Esophagus squamous epithelium (tissue), 5 donors: ENCODE measurements at regions not wholly inside any gene's neighbourhood (a gene's known extent, or its start where the extent isn't known, plus 50 kb on each side); places are given as distances from the start of the nearest gene placed in this dataset.

Experiments used
- DNase-seq: peaks from one replicate; lab custom pipeline; 2025; lab: John Stamatoyannopoulos, UW
- H3K27ac ChIP-seq, 4 donors: fragments of 200-600 bp; sonication (generic); one replicate each; pipeline ENCODE4 v1.5.1; 2016 to 2019; ENCODE audit warnings: mild to moderate bottlenecking in 1 of 4
- H3K27me3 ChIP-seq, 4 donors: fragments of 200-600 bp; sonication (generic); 1 replicate in 3 of 4; 2 replicates in 1 of 4; pipeline versions ENCODE4 v1.5.1 to v1.6.0; 2017 to 2021; ENCODE audit warnings: antibody characterized with exemption in 1 of 4
- H3K36me3 ChIP-seq, 3 donors: fragments of 200-600 bp; sonication (generic); one replicate each; pipeline ENCODE4 v1.5.1; 2016 to 2019
- H3K4me1 ChIP-seq, 3 donors: fragments of 200-600 bp; sonication (generic); one replicate each; pipeline ENCODE4 v1.5.1; 2017 to 2019
- H3K4me3 ChIP-seq, 4 donors: fragments of 200-600 bp; sonication (generic); 1 replicate in 3 of 4; 2 replicates in 1 of 4; pipeline ENCODE4 v1.5.1; 2016 to 2019; ENCODE audit warnings: mild to moderate bottlenecking in 2 of 4, moderate library complexity in 1 of 4
- H3K9me3 ChIP-seq, 3 donors: fragments of 200-600 bp; sonication (generic); one replicate each; pipeline ENCODE4 v1.5.1; 2016 to 2019
- POLR2A ChIP-seq, 4 donors: fragments of 450-650 bp; IDR thresholded peaks; one replicate each; pipeline ENCODE4 v1.6.1; 2017; ENCODE audit warnings: antibody characterized with exemption in 4 of 4, mild to moderate bottlenecking in 4 of 4, moderate library complexity in 3 of 4
- WGBS, 2 donors: methylation state at CpG; one replicate each; pipeline ENCODE4 v1.1.5; 2018; 5-methylcytosine and 5-hydroxymethylcytosine counted together
- intact Hi-C: fragments of 100-400 bp; cut with DNase I; formaldehyde crosslinking; loops from one replicate; pipeline ENCODE4 v1.15.0; 2022
- TF ChIP-seq, protein P1 (sequence below), 6 experiments: fragments of 450-650 bp in 4 of 6; fragments of 200-600 bp in 2 of 6; sonication (generic) in 2 of 6; IDR thresholded peaks; one replicate each; pipeline ENCODE4 v1.5.1; 2016 to 2019; ENCODE audit warnings: antibody characterized with exemption in 6 of 6, mild to moderate bottlenecking in 4 of 6, moderate library complexity in 4 of 6
- donor health status: DM: yes; HTN: yes; CAD: no.

- Histone ChIP-seq H3K4me3 (no peak overlapping the region), H3K27ac (no peak overlapping the region), H3K4me1 (no peaks in the 10 kb centered on the region), H3K36me3 (no peaks in the 10 kb centered on the region), H3K9me3 (no peaks in the 10 kb centered on the region), H3K27me3 (no peaks in the 10 kb centered on the region)
- TF ChIP-seq, protein P1, sequence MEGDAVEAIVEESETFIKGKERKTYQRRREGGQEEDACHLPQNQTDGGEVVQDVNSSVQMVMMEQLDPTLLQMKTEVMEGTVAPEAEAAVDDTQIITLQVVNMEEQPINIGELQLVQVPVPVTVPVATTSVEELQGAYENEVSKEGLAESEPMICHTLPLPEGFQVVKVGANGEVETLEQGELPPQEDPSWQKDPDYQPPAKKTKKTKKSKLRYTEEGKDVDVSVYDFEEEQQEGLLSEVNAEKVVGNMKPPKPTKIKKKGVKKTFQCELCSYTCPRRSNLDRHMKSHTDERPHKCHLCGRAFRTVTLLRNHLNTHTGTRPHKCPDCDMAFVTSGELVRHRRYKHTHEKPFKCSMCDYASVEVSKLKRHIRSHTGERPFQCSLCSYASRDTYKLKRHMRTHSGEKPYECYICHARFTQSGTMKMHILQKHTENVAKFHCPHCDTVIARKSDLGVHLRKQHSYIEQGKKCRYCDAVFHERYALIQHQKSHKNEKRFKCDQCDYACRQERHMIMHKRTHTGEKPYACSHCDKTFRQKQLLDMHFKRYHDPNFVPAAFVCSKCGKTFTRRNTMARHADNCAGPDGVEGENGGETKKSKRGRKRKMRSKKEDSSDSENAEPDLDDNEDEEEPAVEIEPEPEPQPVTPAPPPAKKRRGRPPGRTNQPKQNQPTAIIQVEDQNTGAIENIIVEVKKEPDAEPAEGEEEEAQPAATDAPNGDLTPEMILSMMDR (IDR thresholded peaks at IDR 0.05), result no peak
- no peak for TF ChIP-seq POLR2A (IDR thresholded peaks at IDR 0.05)
- 81 to 88% methylated on average over 5 of the region's 5 CpGs for WGBS, 2 donors
- intact Hi-C loops, result no loop called here
- DNase-seq, result no peak
These were observed 764.7 kb upstream of the FRG1 start for GRCh38 chr4:189176002-189176401.

- Histone ChIP-seq H3K4me3 (no peak overlapping the region), H3K27ac (no peak overlapping the region), H3K4me1 (no peaks in the 10 kb centered on the region), H3K27me3 (peaks cover 0 to 4% (median 0%) of the 10 kb centered on the region in 4 donors), H3K9me3 (no peaks in the 10 kb centered on the region), H3K36me3 (no peaks in the 10 kb centered on the region)
- DNase-seq, result no peak
- intact Hi-C loops, result no loop called here
- TF ChIP-seq, protein P1 (IDR thresholded peaks at IDR 0.05), result no peak
- no peak for TF ChIP-seq POLR2A (IDR thresholded peaks at IDR 0.05)
- WGBS, 2 donors, result 60 to 66% methylated on average over 3 to 5 of the region's 5 CpGs
These were observed 763.5 kb upstream of the FRG1 start for GRCh38 chr4:189177130-189177529.

DNA sequence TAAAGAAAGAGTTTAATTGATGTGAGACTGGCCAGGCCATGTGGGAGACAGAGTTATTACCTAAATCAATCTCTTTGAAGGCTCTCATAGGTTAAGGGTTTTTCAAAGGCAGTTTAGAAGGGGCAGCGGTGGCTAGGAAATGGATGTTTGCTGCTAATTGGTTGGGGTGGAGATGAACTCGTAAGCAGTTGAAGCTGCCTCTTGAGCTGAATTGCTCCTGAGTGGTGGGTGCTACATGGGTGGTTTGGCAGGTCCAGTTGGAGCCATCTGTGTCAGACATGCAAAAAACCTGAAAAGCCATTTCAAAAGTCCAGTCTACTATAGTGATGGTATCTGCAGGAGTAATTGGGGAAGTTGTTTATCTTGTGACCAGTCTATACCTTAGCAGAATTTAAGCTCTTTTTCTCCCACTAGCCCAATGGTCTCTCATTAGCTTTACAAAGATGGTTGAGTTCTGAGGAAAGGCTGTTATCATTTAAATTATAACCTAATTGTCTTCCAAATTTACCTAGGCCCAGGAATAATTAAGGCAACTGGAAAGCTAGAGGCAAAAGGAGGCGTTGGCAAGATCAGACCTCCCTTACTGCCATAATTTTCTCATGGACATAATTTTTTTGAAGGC lies 762.4 kb upstream of the FRG1 start:
- no peak for TF ChIP-seq POLR2A (IDR thresholded peaks at IDR 0.05)
- TF ChIP-seq, protein P1 (IDR thresholded peaks at IDR 0.05), result no peak
- 72 to 87% methylated on average over 3 of the region's 3 CpGs for WGBS, 2 donors
- intact Hi-C loops, result no loop called here
- Histone ChIP-seq H3K27ac (no peak overlapping the region), H3K27me3 (peaks cover 0 to 4% (median 0%) of the 10 kb centered on the region in 4 donors), H3K36me3 (no peaks in the 10 kb centered on the region), H3K9me3 (no peaks in the 10 kb centered on the region), H3K4me3 (no peak overlapping the region), H3K4me1 (no peaks in the 10 kb centered on the region)
- DNase-seq, result no peak

GRCh38 chr4:189185810-189186432 lies 754.8 kb upstream of the FRG1 start:
- intact Hi-C loops, result no loop called here
- WGBS, 2 donors, result 42 to 59% methylated on average over 6 of the region's 7 CpGs
- H3K27me3 ChIP-seq, result peaks cover 0 to 4% (median 0%) of the 10 kb centered on the region in 4 donors
- H3K4me1 ChIP-seq, result peaks cover 0 to 3% (median 0%) of the 10 kb centered on the region in 3 donors
- no peak overlapping the region for H3K4me3 ChIP-seq
- no peak for TF ChIP-seq POLR2A (IDR thresholded peaks at IDR 0.05)
- TF ChIP-seq, protein P1 (IDR thresholded peaks at IDR 0.05), result no peak
- no peaks in the 10 kb centered on the region for H3K36me3 ChIP-seq
- no peak for DNase-seq
- no peak overlapping the region for H3K27ac ChIP-seq
- H3K9me3 ChIP-seq, result no peaks in the 10 kb centered on the region

GRCh38 chr4:189187531-189188052 lies 753.1 kb upstream of the FRG1 start:
- TF ChIP-seq, protein P1 (IDR thresholded peaks at IDR 0.05), result no peak
- no peak for TF ChIP-seq POLR2A (IDR thresholded peaks at IDR 0.05)
- intact Hi-C loops, result no loop called here
- no peak for DNase-seq
- H3K27me3 ChIP-seq, result no peaks in the 10 kb centered on the region
- H3K4me1 ChIP-seq, result peaks cover 0 to 3% (median 0%) of the 10 kb centered on the region in 3 donors
- 37 to 60% methylated on average over 2 of the region's 2 CpGs for WGBS, 2 donors
- H3K36me3 ChIP-seq, result no peaks in the 10 kb centered on the region
- H3K9me3 ChIP-seq, result peaks cover 0 to 4% (median 0%) of the 10 kb centered on the region in 3 donors
- H3K27ac ChIP-seq, result no peak overlapping the region
- no peak overlapping the region for H3K4me3 ChIP-seq
